ENCODE measurements at regions not wholly inside any gene's neighbourhood (a gene's known extent, or its start where the extent isn't known, plus 50 kb on each side); places are given as distances from the start of the nearest gene placed in this dataset.

GRCh38 chr3:132236701-132237651 lies 80.2 kb upstream of the ACP3 start:
- intact Hi-C loops (cut with micrococcal nuclease), result no loop called here

DNA sequence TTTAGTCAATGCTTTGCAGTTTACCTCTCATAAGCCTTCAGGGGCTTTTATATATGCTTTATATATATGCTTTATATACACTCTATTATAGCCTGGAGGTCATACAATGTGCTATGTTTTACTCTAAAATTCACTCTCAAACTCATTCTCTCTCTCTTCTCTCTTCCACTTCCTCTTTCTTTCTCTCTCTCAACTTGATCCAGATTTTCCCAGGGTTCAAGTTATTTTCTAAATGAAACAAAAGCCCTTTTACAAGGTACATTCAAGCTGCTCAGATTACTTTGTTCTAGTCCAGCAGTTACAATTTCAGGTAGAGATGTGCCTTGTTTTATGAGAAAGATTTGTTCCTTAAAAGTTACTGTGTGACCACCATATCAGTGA lies 79.6 kb upstream of the ACP3 start:
- intact Hi-C loops (cut with micrococcal nuclease), result no loop called here

- intact Hi-C loops (cut with micrococcal nuclease), result no loop called here
Measured at GRCh38 chr3:132239587-132239986, 77.6 kb upstream of the ACP3 start.

- intact Hi-C loops (cut with micrococcal nuclease), result no loop called here
Measured at GRCh38 chr3:132241776-132242514, 75.3 kb upstream of the ACP3 start.

DNA sequence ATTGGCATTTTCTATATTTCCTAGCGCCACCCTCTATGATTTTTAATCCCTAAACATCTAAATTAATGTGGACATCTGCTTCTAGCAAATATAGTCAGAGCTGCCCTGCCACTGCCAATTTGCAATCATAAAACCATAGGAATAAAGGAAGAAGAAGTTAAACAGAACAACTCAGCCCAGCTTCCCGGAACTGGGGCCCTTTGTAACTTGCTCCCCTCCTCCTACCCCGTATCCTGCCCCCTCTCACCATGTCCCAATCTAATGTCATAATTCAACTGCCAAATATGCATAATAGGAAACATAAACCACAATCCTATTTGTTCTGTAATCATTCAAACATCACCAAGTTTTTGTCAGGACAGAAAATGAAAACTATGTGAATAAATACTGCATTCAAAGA lies 74.4 kb upstream of the ACP3 start:
- intact Hi-C loops (cut with micrococcal nuclease), result no loop called here

DNA sequence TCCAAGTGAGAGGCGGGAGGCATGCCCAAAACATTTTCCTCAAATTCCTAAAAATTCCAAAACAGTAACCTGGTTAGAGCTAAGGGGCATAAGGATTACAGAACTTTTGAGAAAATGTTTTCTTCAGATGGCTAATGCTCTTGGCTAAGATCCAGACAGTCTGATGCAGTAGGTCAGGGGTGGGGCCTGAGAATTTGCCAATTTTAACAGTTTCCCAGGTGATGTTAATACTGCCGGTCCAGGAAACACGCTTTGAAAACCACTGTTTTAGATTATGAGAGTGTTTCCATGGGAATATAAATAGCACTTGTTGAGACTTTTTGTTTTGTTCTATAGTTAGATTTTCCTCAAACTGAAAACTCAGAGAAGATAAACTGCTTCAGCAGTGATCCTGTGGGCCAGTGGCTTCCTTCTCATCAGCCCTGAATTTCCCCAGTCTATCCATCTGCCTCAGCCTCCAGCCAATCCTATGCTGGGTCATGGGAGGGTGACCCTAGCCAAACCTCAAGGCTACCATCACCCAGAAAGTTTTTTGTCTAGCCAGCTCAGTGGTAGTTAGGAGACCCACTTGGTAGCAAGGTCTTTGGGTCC lies 71.6 kb upstream of the ACP3 start:
- intact Hi-C loops (cut with micrococcal nuclease), result no loop called here

DNA sequence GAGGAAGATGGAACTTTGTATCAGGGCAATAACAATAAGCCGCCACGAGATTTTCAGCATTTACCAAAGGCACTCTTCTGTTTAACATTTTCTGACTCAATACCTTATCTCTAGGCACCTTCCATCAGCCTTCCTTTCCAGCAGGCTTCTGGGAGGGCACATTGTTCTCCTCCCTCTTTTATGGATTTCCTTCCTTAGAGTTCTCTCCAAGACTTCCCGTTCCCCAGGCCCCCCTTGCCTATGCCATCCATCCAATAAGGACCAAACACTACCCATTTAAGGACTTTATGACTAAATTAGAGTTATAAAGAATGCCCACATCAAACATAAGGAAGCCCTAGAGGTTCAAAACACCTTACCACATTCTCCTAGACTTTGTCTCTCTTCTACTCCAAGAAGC lies 71.0 kb upstream of the ACP3 start:
- intact Hi-C loops (cut with micrococcal nuclease), result no loop called here

DNA sequence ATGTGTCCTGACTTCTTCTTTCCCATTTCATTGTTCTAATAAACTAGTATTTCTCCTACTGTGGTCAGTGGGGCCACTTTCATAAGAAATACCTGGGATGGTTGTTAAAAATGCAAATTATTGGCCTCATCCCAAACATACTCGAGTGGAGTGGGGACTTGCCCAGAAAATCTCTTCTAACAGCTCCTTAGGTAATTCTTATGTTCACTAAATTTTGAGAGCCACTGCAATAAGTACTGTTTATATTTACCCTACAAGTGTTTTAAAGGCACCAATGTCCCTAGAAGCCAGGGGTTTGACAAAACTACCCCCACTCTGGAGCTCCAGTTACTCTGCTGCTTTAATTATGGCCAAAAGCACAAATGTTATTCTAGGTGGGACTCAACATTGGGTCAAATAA lies 70.0 kb upstream of the ACP3 start:
- intact Hi-C loops (cut with micrococcal nuclease), result no loop called here

DNA sequence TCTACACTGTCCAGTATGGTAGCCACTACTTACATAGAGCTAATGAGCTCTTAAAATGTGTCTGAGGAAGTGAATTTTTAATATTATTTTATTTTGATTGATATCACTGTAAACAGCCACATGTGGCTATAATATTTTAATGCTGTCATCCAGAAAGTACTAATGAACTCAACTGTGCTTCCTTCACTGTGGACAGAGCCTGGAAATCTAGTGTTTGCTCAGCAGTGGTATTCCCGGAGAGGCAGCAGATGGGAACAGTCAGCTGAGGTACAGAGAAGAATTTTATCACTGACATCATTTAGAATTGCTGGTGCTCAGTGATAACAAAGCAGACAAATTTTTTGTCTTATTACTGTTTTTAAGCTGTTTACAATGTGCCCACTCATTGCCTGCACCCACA lies 68.7 kb upstream of the ACP3 start:
- intact Hi-C loops (cut with micrococcal nuclease), result no loop called here

DNA sequence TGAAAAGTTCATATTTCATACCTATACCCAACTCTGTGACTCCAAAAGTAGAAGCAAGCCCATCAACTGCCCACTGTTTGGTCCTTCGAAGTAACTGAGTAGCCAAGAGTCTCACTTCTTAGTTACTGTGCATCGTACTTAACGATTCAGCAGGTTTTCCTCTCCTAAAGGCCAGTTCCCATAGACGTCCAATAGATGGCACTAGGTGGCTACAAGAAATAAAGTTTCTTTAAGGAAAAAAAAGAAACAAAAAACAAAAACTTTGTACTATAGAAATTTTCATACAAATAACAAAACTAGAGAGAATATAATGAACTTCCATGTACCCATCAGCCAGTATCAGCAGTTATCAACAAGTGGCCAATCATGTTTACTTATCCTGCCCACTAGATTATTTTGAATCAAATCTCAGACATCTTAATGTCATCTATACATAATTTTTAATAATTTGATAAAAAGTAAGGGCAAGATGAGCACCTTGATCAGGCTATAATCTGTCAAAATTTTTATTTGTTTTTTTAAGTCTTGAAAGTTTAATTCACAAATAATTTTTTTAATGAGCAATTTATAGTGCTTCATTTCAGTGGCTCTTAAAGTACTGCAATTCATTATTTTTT lies 63.8 kb upstream of the ACP3 start:
- intact Hi-C loops (cut with micrococcal nuclease), result loop anchor here (1.0 to 10.0 kb wide), 3 partner anchors 90 to 391 kb away; no protein-coding TSS in a partner anchor

DNA sequence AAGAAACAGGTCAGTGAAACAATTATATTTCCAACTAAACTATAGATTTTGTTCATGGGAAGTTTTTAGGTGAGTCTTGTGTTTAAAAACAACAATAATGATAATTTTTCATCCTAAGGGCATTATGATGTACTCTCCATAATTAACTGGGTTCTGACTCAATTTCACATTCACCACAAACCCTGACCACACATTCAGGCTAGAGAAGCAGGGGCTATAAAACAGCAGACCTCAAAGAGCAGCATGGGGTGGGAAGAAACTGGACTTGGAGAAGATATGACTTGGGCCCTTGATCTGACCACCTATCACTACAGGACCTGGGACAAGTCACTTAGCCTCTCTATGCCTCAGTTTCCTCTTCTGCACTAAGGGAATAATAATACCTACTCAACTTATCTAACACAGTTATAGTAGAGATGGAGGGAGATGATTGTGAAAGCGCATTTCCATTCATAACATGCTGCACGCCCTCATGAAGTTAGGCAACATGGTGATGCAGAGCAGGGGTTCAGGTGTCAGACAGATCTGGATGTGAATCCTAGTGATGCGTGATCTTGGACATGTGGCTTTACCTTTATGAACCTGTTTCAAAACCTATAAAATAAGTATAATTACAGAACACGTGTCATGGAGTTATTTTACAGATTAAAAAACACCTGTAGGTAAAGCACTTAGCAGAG lies 63.0 kb upstream of the ACP3 start:
- intact Hi-C loops (cut with micrococcal nuclease), result loop anchor here (5.0 to 10.0 kb wide), 2 partner anchors 143 to 391 kb away; no protein-coding TSS in a partner anchor

DNA sequence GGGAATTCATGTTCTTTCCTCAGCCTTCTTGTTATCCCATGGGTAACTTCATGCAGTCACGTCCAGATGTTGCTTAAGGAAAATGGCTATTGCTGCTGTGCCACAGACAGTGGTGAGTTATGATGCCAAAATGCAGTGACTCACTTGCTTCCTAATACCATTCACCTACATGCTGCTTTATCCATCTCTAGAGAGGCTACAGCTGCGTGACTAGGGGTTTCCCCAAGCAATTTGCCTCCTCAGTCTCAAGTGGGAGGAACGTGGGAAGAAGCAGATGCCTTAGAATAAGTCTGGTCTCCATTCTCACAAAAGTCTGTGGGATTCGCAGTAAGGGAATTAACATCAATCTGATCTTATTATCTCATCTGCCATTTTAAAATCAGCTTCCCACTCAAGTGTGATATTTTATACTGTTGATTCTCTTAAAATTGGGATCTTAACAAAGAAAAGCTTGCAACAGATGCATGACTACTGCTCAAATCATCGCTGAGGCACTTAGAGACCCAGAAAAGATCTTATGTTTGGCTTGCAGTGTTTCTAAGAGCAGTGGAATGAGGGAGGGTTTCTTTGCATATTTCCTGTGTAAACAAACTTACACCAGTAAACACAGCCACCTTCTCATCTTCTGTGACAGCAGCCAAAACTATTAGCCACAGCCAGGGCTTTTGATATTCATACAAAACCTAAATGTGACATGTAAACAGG lies 62.0 kb upstream of the ACP3 start:
- intact Hi-C loops (cut with micrococcal nuclease), result loop anchor here (10.0 kb wide), 1 partner anchor 390 kb away; no protein-coding TSS in a partner anchor

GRCh38 chr3:132256989-132257388 lies 60.2 kb upstream of the ACP3 start:
- intact Hi-C loops (cut with micrococcal nuclease), result loop anchor here (10.0 kb wide), 1 partner anchor 388 kb away; no protein-coding TSS in a partner anchor

DNA sequence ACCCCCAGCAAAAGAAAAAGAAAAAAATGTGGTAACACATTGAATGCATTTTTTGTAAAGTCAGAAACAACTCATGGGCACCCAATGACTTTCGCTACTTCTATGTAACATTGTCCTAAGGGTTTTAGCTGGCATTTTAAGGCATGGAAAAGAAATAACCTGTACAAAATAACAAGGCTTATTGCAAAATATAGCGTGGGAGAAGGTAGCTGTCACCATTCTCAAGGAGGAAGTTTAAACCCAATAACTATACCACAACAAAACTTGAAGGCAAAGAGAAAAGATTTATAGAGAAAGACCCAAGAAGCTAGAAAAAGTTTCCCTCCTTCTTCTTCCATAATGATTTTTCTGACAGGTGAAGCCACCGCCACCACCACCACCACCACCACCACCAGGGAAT lies 55.7 kb upstream of the ACP3 start:
- intact Hi-C loops (cut with micrococcal nuclease), result no loop called here

GRCh38 chr3:132262305-132262704 lies 54.9 kb upstream of the ACP3 start:
- intact Hi-C loops (cut with micrococcal nuclease), result no loop called here

DNA sequence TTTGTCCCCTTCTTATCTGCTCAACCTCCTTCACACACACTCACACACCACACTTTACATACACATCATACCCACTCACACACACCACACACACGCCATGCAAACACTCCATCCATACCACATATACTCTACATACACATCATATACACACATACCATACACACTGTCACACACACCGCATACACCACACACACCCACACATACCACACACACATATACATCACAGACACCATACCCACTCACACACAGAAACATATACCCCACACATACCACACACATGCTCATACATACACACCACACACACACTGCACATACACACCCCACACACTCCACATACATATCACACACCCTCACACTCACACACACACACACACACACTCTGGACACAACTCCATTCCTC lies 54.3 kb upstream of the ACP3 start:
- intact Hi-C loops (cut with micrococcal nuclease), result no loop called here

- intact Hi-C loops (cut with micrococcal nuclease), result no loop called here
Measured at GRCh38 chr3:132265028-132265427, 52.2 kb upstream of the ACP3 start.

DNA sequence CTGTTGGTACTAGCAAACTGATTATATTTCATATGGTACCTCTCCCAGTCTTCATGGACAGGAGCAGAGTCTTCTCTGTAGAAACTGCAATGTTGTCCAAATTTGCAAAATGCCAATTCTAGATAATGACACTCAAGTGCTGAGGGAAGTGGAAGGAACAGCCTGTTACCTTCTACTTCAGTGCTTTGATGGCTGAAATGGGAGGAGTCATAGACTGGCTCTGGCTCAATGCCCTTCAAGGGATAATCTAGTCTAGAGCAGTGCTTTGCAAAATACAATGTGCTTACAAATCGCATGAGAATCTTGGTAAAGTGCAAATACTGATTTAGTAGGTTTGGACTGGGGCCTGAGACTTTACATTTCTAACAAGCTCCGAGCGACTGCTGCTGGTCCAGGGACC lies 51.7 kb upstream of the ACP3 start:
- intact Hi-C loops (cut with micrococcal nuclease), result no loop called here

DNA sequence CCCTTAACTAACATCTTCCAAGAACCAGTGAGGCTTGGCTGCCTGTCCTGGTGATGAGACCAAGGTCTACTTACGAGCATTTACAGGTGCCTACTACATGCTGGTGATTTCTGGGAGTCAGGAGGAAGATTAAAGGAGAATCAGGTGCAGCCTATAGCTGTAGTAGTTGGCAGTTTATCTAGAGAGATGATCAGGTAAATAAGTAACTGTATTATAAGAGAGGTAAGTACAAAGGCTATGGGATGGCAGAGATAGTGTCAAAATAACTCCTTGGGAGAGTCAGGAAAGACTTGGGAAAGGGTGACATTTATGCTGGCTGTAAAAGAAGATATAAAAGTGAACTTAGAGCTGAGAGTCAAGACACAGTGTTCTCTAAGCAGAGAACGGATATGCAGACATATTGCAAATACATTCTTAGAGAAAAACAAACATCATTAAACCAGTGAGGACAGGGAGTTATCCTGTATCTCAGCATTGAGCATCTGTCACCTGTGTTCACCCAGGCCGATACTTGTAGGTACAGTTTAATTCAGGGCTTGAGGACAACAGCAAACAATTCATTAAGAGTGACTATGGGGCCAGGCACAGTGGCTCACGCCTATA lies 49.7 kb upstream of the ACP3 start:
- intact Hi-C loops (cut with micrococcal nuclease), result no loop called here
